GM18502 (cell line): ENCODE measurements at regions not wholly inside any gene's neighbourhood (a gene's known extent, or its start where the extent isn't known, plus 50 kb on each side); places are given as distances from the start of the nearest gene placed in this dataset.

Experiments used
- ATAC-seq: cut with Tn5 transposase; IDR thresholded peaks from one replicate; pipeline ENCODE4 v1.9.1; 2021; ENCODE audit warnings: mild to moderate bottlenecking; ENCODE audit not compliant: unreplicated experiment, poor library complexity

GRCh38 chr5:39740404-39740803 lies 315.6 kb upstream of the DAB2 start:
- ATAC-seq: no peak

- ATAC-seq: no peak
Observed at GRCh38 chr5:39732166-39732565, 307.4 kb upstream of the DAB2 start.

GRCh38 chr5:39730699-39731098 lies 305.9 kb upstream of the DAB2 start:
- no peak for ATAC-seq

- ATAC-seq: no peak
Observed at GRCh38 chr5:39730006-39730405, 305.2 kb upstream of the DAB2 start.

GRCh38 chr5:39726467-39726866 lies 301.7 kb upstream of the DAB2 start:
- no peak for ATAC-seq

- no peak for ATAC-seq
Observed at GRCh38 chr5:39721394-39721793, 296.6 kb upstream of the DAB2 start.

GRCh38 chr5:39720136-39720535 lies 295.4 kb upstream of the DAB2 start:
- no peak for ATAC-seq

- ATAC-seq: no peak
Observed at GRCh38 chr5:39717176-39717897, 292.6 kb upstream of the DAB2 start.

- no peak for ATAC-seq
Observed at GRCh38 chr5:39716532-39717028, 291.8 kb upstream of the DAB2 start.

- ATAC-seq: no peak
Observed at GRCh38 chr5:39714036-39714698, 289.4 kb upstream of the DAB2 start.

- ATAC-seq: no peak
Observed at GRCh38 chr5:39713250-39713916, 288.6 kb upstream of the DAB2 start.

GRCh38 chr5:39712316-39713249 lies 287.8 kb upstream of the DAB2 start:
- ATAC-seq: no peak

GRCh38 chr5:39711821-39712220 lies 287.0 kb upstream of the DAB2 start:
- no peak for ATAC-seq

- no peak for ATAC-seq
Observed at GRCh38 chr5:39709032-39709431, 284.3 kb upstream of the DAB2 start.

- no peak for ATAC-seq
Observed at GRCh38 chr5:39702928-39703327, 278.1 kb upstream of the DAB2 start.

- ATAC-seq: no peak
Observed at GRCh38 chr5:39700523-39700922, 275.7 kb upstream of the DAB2 start.

- ATAC-seq: no peak
Observed at GRCh38 chr5:39698838-39699560, 274.2 kb upstream of the DAB2 start.

GRCh38 chr5:39697881-39698280 lies 273.1 kb upstream of the DAB2 start:
- no peak for ATAC-seq

- no peak for ATAC-seq
Observed at GRCh38 chr5:39696672-39697398, 272.1 kb upstream of the DAB2 start.
